ENCODE measurements at regions not wholly inside any gene's neighbourhood (a gene's known extent, or its start where the extent isn't known, plus 50 kb on each side); places are given as distances from the start of the nearest gene placed in this dataset.

- Mint-ChIP-seq H3K27me3 (ENCODE audit: low read depth) (no peaks in the 10 kb centered on the region), H3K27ac (no peak overlapping the region), H3K4me3 (no peak overlapping the region), H3K36me3 (ENCODE audit: low read depth) (no peaks in the 10 kb centered on the region), H3K4me1 (ENCODE audit: low read depth) (no peaks in the 10 kb centered on the region), H3K9me3 (no peaks in the 10 kb centered on the region)
Observed at GRCh38 chr2:6493669-6494068, 372.0 kb downstream of the CMPK2 start.

- Mint-ChIP-seq H3K4me1 (ENCODE audit: low read depth) (no peaks in the 10 kb centered on the region), H3K9me3 (no peaks in the 10 kb centered on the region), H3K27me3 (ENCODE audit: low read depth) (no peaks in the 10 kb centered on the region), H3K36me3 (ENCODE audit: low read depth) (no peaks in the 10 kb centered on the region), H3K4me3 (no peak overlapping the region), H3K27ac (no peak overlapping the region)
Observed at GRCh38 chr2:6495466-6495865, 370.2 kb downstream of the CMPK2 start.

- Mint-ChIP-seq H3K27ac (no peak overlapping the region), H3K4me3 (no peak overlapping the region), H3K36me3 (ENCODE audit: low read depth) (no peaks in the 10 kb centered on the region)
Observed at GRCh38 chr2:6496376-6496775, 369.3 kb downstream of the CMPK2 start.

GRCh38 chr2:6497048-6497447, 368.7 kb downstream of the CMPK2 start:
- no peak overlapping the region for H3K27ac Mint-ChIP-seq
- H3K4me3 Mint-ChIP-seq: no peak overlapping the region
- H3K36me3 Mint-ChIP-seq (ENCODE audit: low read depth): no peaks in the 10 kb centered on the region
- no peaks in the 10 kb centered on the region for H3K27me3 Mint-ChIP-seq (ENCODE audit: low read depth)
- no peaks in the 10 kb centered on the region for H3K4me1 Mint-ChIP-seq (ENCODE audit: low read depth)
- no peaks in the 10 kb centered on the region for H3K9me3 Mint-ChIP-seq

More at GRCh38 chr2:6496376-6496775, 369.3 kb downstream of the CMPK2 start:
- H3K9me3 Mint-ChIP-seq: no peaks in the 10 kb centered on the region
- H3K27me3 Mint-ChIP-seq (ENCODE audit: low read depth): no peaks in the 10 kb centered on the region
- no peaks in the 10 kb centered on the region for H3K4me1 Mint-ChIP-seq (ENCODE audit: low read depth)

GRCh38 chr2:6498841-6499240, 366.9 kb downstream of the CMPK2 start:
- H3K9me3 Mint-ChIP-seq: no peaks in the 10 kb centered on the region
- H3K4me1 Mint-ChIP-seq (ENCODE audit: low read depth): no peaks in the 10 kb centered on the region
- no peaks in the 10 kb centered on the region for H3K27me3 Mint-ChIP-seq (ENCODE audit: low read depth)
- no peaks in the 10 kb centered on the region for H3K36me3 Mint-ChIP-seq (ENCODE audit: low read depth)
- H3K27ac Mint-ChIP-seq: no peak overlapping the region
- H3K4me3 Mint-ChIP-seq: no peak overlapping the region

- Mint-ChIP-seq H3K4me1 (ENCODE audit: low read depth) (no peaks in the 10 kb centered on the region), H3K27ac (no peak overlapping the region), H3K9me3 (no peaks in the 10 kb centered on the region), H3K4me3 (no peak overlapping the region), H3K36me3 (ENCODE audit: low read depth) (no peaks in the 10 kb centered on the region), H3K27me3 (ENCODE audit: low read depth) (no peaks in the 10 kb centered on the region)
Observed at GRCh38 chr2:6499691-6500090, 366.0 kb downstream of the CMPK2 start.

GRCh38 chr2:6506361-6506794, 359.3 kb downstream of the CMPK2 start:
- no peak overlapping the region for H3K4me3 Mint-ChIP-seq
- no peaks in the 10 kb centered on the region for H3K4me1 Mint-ChIP-seq (ENCODE audit: low read depth)
- H3K27me3 Mint-ChIP-seq (ENCODE audit: low read depth): no peaks in the 10 kb centered on the region
- no peaks in the 10 kb centered on the region for H3K36me3 Mint-ChIP-seq (ENCODE audit: low read depth)
- no peak overlapping the region for H3K27ac Mint-ChIP-seq
- H3K9me3 Mint-ChIP-seq: no peaks in the 10 kb centered on the region

- Mint-ChIP-seq H3K4me1 (ENCODE audit: low read depth) (no peaks in the 10 kb centered on the region), H3K27ac (no peak overlapping the region), H3K36me3 (ENCODE audit: low read depth) (no peaks in the 10 kb centered on the region), H3K9me3 (no peaks in the 10 kb centered on the region), H3K27me3 (ENCODE audit: low read depth) (no peaks in the 10 kb centered on the region), H3K4me3 (no peak overlapping the region)
Observed at GRCh38 chr2:6506859-6507258, 358.8 kb downstream of the CMPK2 start.

GRCh38 chr2:6510532-6510931, 355.2 kb downstream of the CMPK2 start:
- no peak overlapping the region for H3K4me3 Mint-ChIP-seq

GRCh38 chr2:6512589-6512988, 353.1 kb downstream of the CMPK2 start:
- Mint-ChIP-seq H3K4me3 (no peak overlapping the region), H3K9me3 (no peaks in the 10 kb centered on the region), H3K4me1 (ENCODE audit: low read depth) (no peaks in the 10 kb centered on the region), H3K27ac (no peak overlapping the region), H3K27me3 (ENCODE audit: low read depth) (no peaks in the 10 kb centered on the region), H3K36me3 (ENCODE audit: low read depth) (no peaks in the 10 kb centered on the region)

More at GRCh38 chr2:6510532-6510931, 355.2 kb downstream of the CMPK2 start:
- Mint-ChIP-seq H3K27me3 (ENCODE audit: low read depth) (no peaks in the 10 kb centered on the region), H3K36me3 (ENCODE audit: low read depth) (no peaks in the 10 kb centered on the region), H3K9me3 (no peaks in the 10 kb centered on the region), H3K27ac (no peak overlapping the region), H3K4me1 (ENCODE audit: low read depth) (no peaks in the 10 kb centered on the region)

- Mint-ChIP-seq H3K27me3 (ENCODE audit: low read depth) (no peaks in the 10 kb centered on the region), H3K36me3 (ENCODE audit: low read depth) (no peaks in the 10 kb centered on the region), H3K9me3 (no peaks in the 10 kb centered on the region), H3K4me3 (no peak overlapping the region), H3K27ac (no peak overlapping the region), H3K4me1 (ENCODE audit: low read depth) (no peaks in the 10 kb centered on the region)
Observed at GRCh38 chr2:6516674-6517073, 349.0 kb downstream of the CMPK2 start.

- H3K9me3 Mint-ChIP-seq: no peaks in the 10 kb centered on the region
- H3K36me3 Mint-ChIP-seq (ENCODE audit: low read depth): no peaks in the 10 kb centered on the region
- no peak overlapping the region for H3K27ac Mint-ChIP-seq
- no peaks in the 10 kb centered on the region for H3K4me1 Mint-ChIP-seq (ENCODE audit: low read depth)
- no peak overlapping the region for H3K4me3 Mint-ChIP-seq
- H3K27me3 Mint-ChIP-seq (ENCODE audit: low read depth): no peaks in the 10 kb centered on the region
Observed at GRCh38 chr2:6518361-6518760, 347.3 kb downstream of the CMPK2 start.

- Mint-ChIP-seq H3K4me1 (ENCODE audit: low read depth) (no peaks in the 10 kb centered on the region), H3K9me3 (no peaks in the 10 kb centered on the region), H3K4me3 (no peak overlapping the region), H3K36me3 (ENCODE audit: low read depth) (no peaks in the 10 kb centered on the region), H3K27me3 (ENCODE audit: low read depth) (no peaks in the 10 kb centered on the region), H3K27ac (no peak overlapping the region)
Observed at GRCh38 chr2:6523476-6523875, 342.2 kb downstream of the CMPK2 start.

GRCh38 chr2:6524691-6525474, 340.8 kb downstream of the CMPK2 start:
- Mint-ChIP-seq H3K27me3 (ENCODE audit: low read depth) (no peaks in the 10 kb centered on the region), H3K36me3 (ENCODE audit: low read depth) (no peaks in the 10 kb centered on the region), H3K9me3 (no peaks in the 10 kb centered on the region), H3K4me1 (ENCODE audit: low read depth) (no peaks in the 10 kb centered on the region), H3K4me3 (no peak overlapping the region), H3K27ac (no peak overlapping the region)

GRCh38 chr2:6525475-6525964, 340.2 kb downstream of the CMPK2 start:
- Mint-ChIP-seq H3K4me1 (ENCODE audit: low read depth) (no peaks in the 10 kb centered on the region), H3K36me3 (ENCODE audit: low read depth) (no peaks in the 10 kb centered on the region), H3K9me3 (no peaks in the 10 kb centered on the region)

More at GRCh38 chr2:6525475-6525964, 340.2 kb downstream of the CMPK2 start:
- no peak overlapping the region for H3K27ac Mint-ChIP-seq
- H3K27me3 Mint-ChIP-seq (ENCODE audit: low read depth): no peaks in the 10 kb centered on the region
- H3K4me3 Mint-ChIP-seq: no peak overlapping the region
